GM12872 (cell line): ENCODE measurements at regions not wholly inside any gene's neighbourhood (a gene's known extent, or its start where the extent isn't known, plus 50 kb on each side); places are given as distances from the start of the nearest gene placed in this dataset.

ENCODE experiments used
- TF ChIP-seq, protein P1 (sequence below): IDR thresholded peaks from 3 replicates; pipeline ENCODE4 v1.5.1; 2011; ENCODE audit warnings: low read depth, mild to moderate bottlenecking, low read length, moderate library complexity; ENCODE audit not compliant: insufficient read depth

DNA sequence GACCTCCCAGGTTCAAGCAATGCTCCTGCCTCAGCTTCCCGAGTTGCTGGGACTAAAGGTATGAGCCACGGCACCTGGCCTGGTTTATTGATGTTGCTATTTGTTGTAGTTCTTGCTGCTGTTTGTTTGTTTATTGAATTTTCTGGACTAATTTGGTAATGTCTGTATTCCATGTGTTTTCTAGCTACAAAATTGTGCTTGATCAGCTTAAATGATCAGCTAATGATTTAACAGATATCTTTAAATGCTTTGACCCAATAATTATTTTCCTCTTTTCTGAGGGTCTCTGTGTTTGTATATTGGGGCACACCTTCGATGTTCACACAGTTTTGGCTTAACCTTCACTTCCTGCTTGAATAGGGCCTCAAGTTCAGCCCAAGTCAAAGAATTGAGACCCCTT, 488.1 kb upstream of the HTR2C start:
- TF ChIP-seq, protein P1, sequence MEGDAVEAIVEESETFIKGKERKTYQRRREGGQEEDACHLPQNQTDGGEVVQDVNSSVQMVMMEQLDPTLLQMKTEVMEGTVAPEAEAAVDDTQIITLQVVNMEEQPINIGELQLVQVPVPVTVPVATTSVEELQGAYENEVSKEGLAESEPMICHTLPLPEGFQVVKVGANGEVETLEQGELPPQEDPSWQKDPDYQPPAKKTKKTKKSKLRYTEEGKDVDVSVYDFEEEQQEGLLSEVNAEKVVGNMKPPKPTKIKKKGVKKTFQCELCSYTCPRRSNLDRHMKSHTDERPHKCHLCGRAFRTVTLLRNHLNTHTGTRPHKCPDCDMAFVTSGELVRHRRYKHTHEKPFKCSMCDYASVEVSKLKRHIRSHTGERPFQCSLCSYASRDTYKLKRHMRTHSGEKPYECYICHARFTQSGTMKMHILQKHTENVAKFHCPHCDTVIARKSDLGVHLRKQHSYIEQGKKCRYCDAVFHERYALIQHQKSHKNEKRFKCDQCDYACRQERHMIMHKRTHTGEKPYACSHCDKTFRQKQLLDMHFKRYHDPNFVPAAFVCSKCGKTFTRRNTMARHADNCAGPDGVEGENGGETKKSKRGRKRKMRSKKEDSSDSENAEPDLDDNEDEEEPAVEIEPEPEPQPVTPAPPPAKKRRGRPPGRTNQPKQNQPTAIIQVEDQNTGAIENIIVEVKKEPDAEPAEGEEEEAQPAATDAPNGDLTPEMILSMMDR = no peak

DNA sequence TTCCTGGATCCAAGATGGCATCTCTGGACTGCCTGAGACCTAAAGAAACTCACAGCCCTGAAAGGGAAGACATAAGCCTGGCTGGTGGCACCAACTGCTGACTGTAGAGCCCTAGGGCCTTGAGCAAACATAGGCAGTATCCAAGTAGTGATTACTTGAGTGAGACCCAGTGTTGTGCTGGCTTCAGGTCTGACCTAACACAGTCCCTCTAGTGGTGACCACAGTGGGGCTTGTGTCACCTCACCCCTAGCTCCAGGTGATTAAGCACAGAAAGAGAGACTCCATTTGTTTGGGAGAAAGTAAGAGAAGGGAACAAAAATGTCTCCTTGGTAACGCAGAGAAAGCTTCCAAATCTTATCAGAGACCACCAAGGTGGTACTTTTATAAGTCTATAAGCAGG, 496.3 kb upstream of the HTR2C start:
- TF ChIP-seq, protein P1 = no peak

DNA sequence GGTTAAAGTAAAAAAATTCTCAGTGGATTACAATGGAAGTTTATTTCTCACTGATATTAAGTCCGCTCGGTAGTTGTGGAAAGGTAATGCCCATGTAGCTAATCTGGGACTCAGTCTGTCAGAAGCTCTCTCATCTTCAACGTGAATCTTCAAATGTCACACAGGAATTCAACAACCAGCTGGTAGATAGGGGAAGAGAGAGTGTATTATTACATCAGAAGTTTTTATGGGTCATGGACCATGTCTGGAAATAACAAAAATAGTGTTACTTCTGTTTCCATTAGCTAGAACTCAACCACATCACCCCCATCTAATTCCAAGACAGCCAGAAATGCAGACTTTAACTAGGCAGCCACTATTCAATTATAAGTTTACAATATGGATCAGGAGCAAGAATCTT, 506.1 kb upstream of the HTR2C start:
- TF ChIP-seq, protein P1 = no peak

DNA sequence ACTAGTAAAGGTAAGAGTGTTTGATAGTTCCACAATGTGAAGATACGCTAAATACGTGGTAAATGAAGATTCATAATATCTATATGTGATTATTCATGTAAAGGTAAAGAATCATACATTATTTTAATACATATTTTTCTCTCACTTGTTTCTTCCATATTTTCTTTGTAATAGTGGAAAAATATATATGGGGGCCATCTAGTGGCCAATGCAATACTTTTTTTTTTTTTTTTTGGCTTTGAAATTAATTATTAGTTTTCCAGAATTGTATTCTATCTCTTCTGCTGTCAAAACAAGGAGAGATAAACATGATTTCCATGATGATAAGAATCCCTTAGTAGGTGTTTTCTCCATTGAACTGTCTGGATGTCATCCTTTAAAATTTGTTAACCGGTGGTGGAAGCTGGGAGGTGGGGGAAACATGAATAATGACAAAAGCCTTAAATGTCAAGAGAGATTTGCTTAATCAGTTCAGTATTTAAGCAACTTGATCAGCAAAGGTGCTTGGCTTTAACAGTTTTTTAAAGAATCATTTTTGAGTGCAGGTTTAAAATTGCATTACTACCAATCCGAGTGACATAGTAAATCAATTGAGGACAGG, 508.7 kb upstream of the HTR2C start:
- TF ChIP-seq, protein P1 = no peak

DNA sequence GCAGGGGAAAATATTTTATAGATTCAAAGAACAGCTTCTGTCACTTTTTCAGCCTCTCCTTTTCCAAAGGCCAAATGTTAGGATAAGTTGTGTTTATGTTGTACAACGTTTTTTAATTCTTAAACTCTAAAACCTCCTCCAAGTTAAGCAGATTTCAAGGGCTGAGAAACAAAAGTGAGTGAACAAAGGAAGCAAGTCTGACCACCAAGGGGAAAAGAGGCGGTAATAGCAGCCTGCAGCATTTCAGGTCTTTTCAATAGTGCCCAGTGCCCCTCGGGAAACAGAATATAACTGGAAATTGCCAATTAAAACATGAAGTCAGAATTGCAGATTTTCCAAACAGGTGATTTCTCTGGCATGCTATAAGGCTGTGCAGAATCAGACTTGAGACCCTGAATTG, 510.0 kb upstream of the HTR2C start:
- TF ChIP-seq, protein P1 = no peak

DNA sequence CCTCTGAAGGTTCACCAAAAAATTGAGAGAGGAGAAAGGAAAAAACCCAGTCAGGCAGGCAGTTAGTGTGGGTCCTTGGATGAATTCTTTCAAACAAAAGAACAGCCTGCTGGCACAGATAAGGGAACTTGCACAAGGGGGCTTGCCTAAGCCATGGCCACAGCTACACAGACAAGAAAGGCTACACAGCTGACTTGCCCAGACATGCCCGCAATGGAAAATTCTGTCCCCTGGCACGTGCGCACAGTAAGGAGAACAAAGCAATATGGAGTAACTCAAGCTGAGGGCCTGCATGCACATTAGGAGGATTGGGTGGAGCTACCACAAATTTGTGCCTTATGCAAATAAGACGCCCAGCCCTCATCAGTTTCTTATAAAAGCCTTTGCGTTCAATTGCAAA, 512.5 kb upstream of the HTR2C start:
- TF ChIP-seq, protein P1 = no peak

DNA sequence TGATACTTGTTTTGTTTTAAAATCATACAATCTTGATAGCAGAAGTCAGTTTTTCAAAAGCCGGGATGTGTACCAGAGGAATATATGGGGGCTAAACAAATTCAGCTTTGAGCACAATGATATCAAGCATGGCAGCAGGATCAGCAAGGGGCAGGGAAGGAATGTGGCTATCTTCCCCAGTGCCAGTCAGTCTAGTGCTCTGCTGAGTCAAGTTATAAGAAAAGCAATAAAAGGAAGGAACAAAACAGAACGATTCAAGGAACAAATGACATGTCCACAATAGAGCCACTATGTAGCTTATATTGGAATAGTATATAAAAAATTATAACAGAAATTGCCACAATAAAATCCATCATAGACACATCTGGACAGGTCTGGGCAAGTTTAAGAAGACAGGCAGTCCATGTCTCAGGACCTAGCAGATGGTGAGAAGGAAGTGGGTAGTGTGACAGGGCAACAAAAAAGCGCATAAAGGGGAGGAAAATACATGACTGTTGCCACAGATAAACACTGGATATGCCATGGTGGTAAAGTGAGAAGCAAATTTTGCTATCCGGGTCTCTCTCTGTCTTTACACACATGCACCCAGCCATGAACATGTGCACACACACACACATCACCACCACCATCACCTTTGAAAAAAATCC, 518.2 kb upstream of the HTR2C start:
- TF ChIP-seq, protein P1 = no peak
